GM12873 (cell line): ENCODE measurements at regions not wholly inside any gene's neighbourhood (a gene's known extent, or its start where the extent isn't known, plus 50 kb on each side); places are given as distances from the start of the nearest gene placed in this dataset.

Source experiments
- CTCF ChIP-seq: IDR thresholded peaks from 2 replicates; pipeline ENCODE4 v1.5.1; 2012; ENCODE audit warnings: low read depth, mild to moderate bottlenecking, moderate library complexity, low read length, control low read depth; ENCODE audit not compliant: insufficient read depth; ENCODE audit errors: missing control alignments

DNA sequence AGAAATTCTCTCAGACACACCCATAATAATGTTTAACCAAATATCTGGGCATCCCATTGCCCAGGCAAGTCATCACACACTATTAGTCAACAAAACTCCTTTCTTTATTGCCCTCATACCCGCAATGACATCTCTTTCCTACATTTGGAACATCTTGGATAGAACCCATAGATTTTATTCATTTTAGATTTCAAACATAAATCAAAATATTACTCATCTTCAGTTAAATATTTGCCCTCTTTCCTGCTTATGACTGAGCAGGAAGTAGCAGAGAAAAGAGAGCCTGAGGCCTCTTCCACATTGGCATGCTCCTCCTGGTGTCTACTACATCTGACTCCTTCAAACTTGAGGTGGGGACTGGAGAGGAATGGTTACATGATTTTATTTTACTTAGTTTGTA, 592.0 kb downstream of the CHSY3 start:
- TF ChIP-seq CTCF = no peak

- TF ChIP-seq CTCF = no peak
Measured at GRCh38 chr5:130488252-130488651, 584.0 kb downstream of the CHSY3 start.

DNA sequence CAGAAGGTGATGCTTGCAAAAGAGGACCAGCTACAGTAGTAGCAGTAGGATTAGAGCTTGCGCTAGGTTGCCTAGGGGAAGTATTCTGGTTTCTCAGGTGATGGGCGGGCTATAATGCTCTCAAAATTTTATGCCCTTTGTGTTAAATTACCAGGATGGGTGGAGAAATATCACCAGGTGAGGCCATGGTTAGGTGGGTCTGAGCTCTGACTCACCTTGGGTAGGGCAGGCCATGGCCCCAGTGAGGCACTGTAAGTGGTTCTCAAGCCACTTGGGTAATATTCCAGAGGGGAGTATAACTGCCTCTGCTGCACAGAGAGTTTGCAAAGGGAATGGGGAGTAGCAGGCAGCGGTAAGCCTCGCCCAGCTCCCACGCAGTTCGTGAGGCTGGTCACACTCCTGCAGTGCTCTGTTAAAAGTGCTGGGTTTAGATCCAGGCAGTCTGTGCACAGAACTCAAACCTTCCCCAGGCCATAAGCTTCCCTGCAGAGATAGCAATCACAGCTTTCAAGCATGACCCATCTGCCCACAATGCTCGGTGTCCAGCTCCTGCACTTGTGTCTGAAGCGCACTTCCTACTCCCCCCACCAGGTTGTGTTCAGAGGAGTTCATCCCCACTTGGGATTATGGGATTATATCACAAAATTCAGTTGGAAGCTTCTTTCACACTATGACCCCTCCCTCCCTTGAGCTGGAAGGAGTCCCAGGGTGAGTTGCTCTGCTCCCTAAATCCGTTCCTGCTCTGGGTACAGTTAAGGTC, 575.0 kb downstream of the CHSY3 start:
- no peak for TF ChIP-seq CTCF

- no peak for TF ChIP-seq CTCF
Measured at GRCh38 chr5:130476325-130476724, 572.1 kb downstream of the CHSY3 start.

- no peak for TF ChIP-seq CTCF
Measured at GRCh38 chr5:130462516-130462915, 558.3 kb downstream of the CHSY3 start.

DNA sequence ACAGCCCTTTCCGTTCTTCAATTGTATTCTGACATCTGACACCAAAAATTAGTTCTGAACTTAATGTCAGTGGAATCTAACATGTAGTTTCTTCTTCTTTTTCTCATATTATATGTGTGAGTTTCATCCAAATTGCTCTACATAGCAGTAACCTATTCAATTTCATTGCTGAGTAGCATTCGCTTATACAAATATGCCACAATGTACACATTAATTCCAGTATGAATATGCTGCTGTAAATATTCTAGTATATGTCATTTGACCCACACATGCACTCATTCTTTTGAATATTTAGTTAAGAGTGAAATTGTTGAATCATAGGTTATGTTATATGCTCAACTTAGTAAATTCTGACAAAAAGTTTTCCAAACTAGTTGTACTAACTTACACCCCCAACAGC, 550.9 kb downstream of the CHSY3 start:
- no peak for TF ChIP-seq CTCF

GRCh38 chr5:130452744-130453143, 548.5 kb downstream of the CHSY3 start:
- no peak for TF ChIP-seq CTCF
